B cell (primary cell): ENCODE measurements at regions not wholly inside any gene's neighbourhood (a gene's known extent, or its start where the extent isn't known, plus 50 kb on each side); places are given as distances from the start of the nearest gene placed in this dataset.

Experiments
- ATAC-seq: fragments of 200-7000 bp; cut with Tn5 transposase; one replicate; pipeline ENCODE4 v1.10.0; 2021; ENCODE audit warnings: low read depth, mild to moderate bottlenecking, moderate number of reproducible peaks, moderate library complexity
- CTCF ChIA-PET: fragments of 350-600 bp; sonication (Branson Sonifier 250); formaldehyde crosslinking; loops from one replicate; lab custom pipeline; 2021; ENCODE audit warnings: antibody characterized with exemption, inconsistent platforms; lab: Charles Lee
- POLR2A ChIA-PET: fragments of 350-600 bp; sonication (Branson Sonifier 250); formaldehyde crosslinking; loops from one replicate; lab custom pipeline; 2021; ENCODE audit warnings: antibody characterized with exemption; lab: Charles Lee
- DNase-seq: peaks from one replicate; pipeline ENCODE4 v3.0.0; 2013
- H2AFZ ChIP-seq: 2 replicates; pipeline ENCODE4 v1.6.1; 2012; ENCODE audit warnings: mild to moderate bottlenecking, low read depth, low read length; ENCODE audit not compliant: insufficient read depth, poor library complexity, severe bottlenecking
- H3K27ac ChIP-seq, 2 donors: 1 replicate in 1 of 2; 2 replicates in 1 of 2; pipeline ENCODE4 v1.5.1; 2012 to 2013; ENCODE audit warnings: low read length in 2 of 2, mild to moderate bottlenecking in 2 of 2, moderate library complexity in 1 of 2
- H3K27me3 ChIP-seq, 4 experiments: fragments of 200-600 bp in 1 of 4; sonication (generic) in 1 of 4; replicated peaks in 1 of 4; 1 replicate in 2 of 4; 2 replicates in 2 of 4; pipeline versions ENCODE4 v1.6.1 to v1.7.0; 2013 to 2016; ENCODE audit warnings: low read length in 3 of 4, mild to moderate bottlenecking in 2 of 4, mixed read lengths in 1 of 4, moderate library complexity in 1 of 4; ENCODE audit not compliant: insufficient read depth in 4 of 4, control insufficient read depth in 3 of 4; ENCODE audit errors: control extremely low read depth in 1 of 4
- H3K36me3 ChIP-seq, 2 experiments: replicated peaks in 1 of 2; 1 replicate in 1 of 2; 2 replicates in 1 of 2; pipeline versions ENCODE4 v1.6.1 to v1.7.1; 2013; ENCODE audit warnings: low read length in 1 of 2; ENCODE audit not compliant: insufficient read depth in 2 of 2, control insufficient read depth in 1 of 2; ENCODE audit errors: control extremely low read depth in 1 of 2, extremely low read depth in 1 of 2
- H3K4me1 ChIP-seq, 2 donors: fragments of 200-600 bp in 1 of 2; sonication (generic) in 1 of 2; 1 replicate in 1 of 2; 2 replicates in 1 of 2; pipeline versions ENCODE4 v1.5.1 to v1.6.1; 2013 to 2017; ENCODE audit warnings: low read length in 2 of 2; ENCODE audit not compliant: control insufficient read depth in 2 of 2, insufficient read depth in 2 of 2
- H3K4me2 ChIP-seq: replicated peaks from 2 replicates; pipeline ENCODE3; 2012; ENCODE audit warnings: mild to moderate bottlenecking, low read depth, low read length; ENCODE audit not compliant: poor library complexity, severe bottlenecking
- H3K4me3 ChIP-seq, 5 experiments: fragments of 200-600 bp in 1 of 5; sonication (generic) in 1 of 5; 1 replicate in 3 of 5; 2 replicates in 2 of 5; pipeline versions ENCODE4 v1.5.1 to v1.7.0; 2011 to 2016; ENCODE audit warnings: low read length in 4 of 5, mild to moderate bottlenecking in 4 of 5, low read depth in 2 of 5, control low read depth in 1 of 5, moderate library complexity in 1 of 5; ENCODE audit not compliant: insufficient read depth in 1 of 5; ENCODE audit errors: control extremely low read depth in 1 of 5, extremely low read depth in 1 of 5
- H3K79me2 ChIP-seq: fragments of 200-600 bp; sonication (generic); one replicate; pipeline ENCODE4 v1.6.0; 2016; ENCODE audit warnings: low read length; ENCODE audit not compliant: control insufficient read depth, insufficient read depth
- H3K9ac ChIP-seq: fragments of 200-600 bp; sonication (generic); 2 replicates; pipeline ENCODE4 v1.6.1; 2017; ENCODE audit warnings: mild to moderate bottlenecking, low read length, moderate library complexity
- H3K9me3 ChIP-seq, 3 donors: one replicate each; pipeline versions ENCODE4 v1.6.1 to v1.7.1; 2013; ENCODE audit warnings: low read length in 2 of 3; ENCODE audit not compliant: control insufficient read depth in 2 of 3, insufficient read depth in 1 of 3; ENCODE audit errors: control extremely low read depth in 1 of 3
- H4K20me1 ChIP-seq: 2 replicates; pipeline ENCODE4 v1.6.0; 2012; ENCODE audit warnings: mild to moderate bottlenecking, low read length; ENCODE audit not compliant: insufficient read depth, control insufficient read depth, poor library complexity, severe bottlenecking
- H3K27ac Mint-ChIP-seq: one replicate; pipeline ENCODE4 v1.8.0; 2021; ENCODE audit warnings: mixed read lengths
- H3K27me3 Mint-ChIP-seq: one replicate; pipeline ENCODE4 v1.8.0; 2021; ENCODE audit warnings: mixed read lengths
- H3K4me1 Mint-ChIP-seq: one replicate; pipeline ENCODE4 v1.8.0; 2021; ENCODE audit warnings: mixed read lengths
- H3K4me3 Mint-ChIP-seq: one replicate; pipeline ENCODE4 v1.8.0; 2021; ENCODE audit warnings: mixed read lengths
- H3K9me3 Mint-ChIP-seq: one replicate; pipeline ENCODE4 v1.8.0; 2022; ENCODE audit warnings: mixed read lengths; ENCODE audit not compliant: insufficient read depth
- EZH2 ChIP-seq: IDR thresholded peaks from 2 replicates; pipeline ENCODE4 v1.6.1; 2012; ENCODE audit warnings: borderline replicate concordance, low read depth, mild to moderate bottlenecking, moderate library complexity, low read length; ENCODE audit not compliant: insufficient read depth, poor library complexity, severe bottlenecking
- WGBS: methylation state at CpG from one replicate; pipeline ENCODE4 v1.1.5; 2013; ENCODE audit warnings: missing lambda C conversion rate; ENCODE audit not compliant: insufficient coverage; 5-methylcytosine and 5-hydroxymethylcytosine counted together
- intact Hi-C: fragments of 100-400 bp; cut with micrococcal nuclease; formaldehyde crosslinking; loops from one replicate; pipeline ENCODE4 v1.10.0; 2022
- TF ChIP-seq, protein P1 (sequence below): fragments of 200-600 bp; IDR thresholded peaks from one replicate; pipeline ENCODE4 v1.8.0; 2022; ENCODE audit warnings: antibody characterized with exemption, mild to moderate bottlenecking

DNA sequence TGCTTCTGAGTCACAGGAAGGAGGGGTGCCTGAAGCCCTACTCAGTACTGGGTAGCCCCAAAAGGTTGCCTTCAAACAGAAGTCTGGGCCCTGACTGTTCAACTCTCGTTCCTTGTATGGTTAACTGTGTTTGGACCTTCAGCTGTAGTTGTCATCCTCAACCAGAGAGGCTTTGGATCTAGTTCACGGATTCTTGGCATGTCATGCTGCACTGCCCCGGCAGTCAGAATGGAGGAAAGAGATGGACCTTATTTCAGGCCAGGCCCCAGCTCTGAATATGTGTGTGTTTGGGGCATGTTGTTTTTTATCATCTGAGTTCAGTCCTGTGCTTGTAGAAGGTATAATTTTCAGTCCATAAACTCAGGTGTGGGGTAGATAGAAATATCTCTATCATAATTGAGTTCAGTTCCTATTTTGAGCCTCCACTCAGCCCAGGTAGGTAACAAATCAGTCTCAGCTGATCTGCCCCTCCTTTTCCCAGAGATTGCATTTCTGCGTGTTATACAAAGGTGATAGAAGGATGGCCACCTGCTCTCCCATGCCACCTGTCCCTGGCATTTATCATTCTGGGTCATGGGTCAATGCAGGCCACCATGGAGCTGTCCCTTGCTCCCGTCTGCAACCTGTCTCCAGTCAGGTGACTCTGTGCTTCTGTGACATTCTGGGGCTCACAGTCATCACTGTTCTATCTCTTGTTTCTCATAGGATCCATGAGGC, 127.5 kb upstream of the CPEB4 start:
- DNase-seq (no peak), ATAC-seq (no peak)
- H3K4me3 ChIP-seq, result no peak overlapping the region
- POLR2A ChIA-PET, result no interaction called here
- H3K9me3 ChIP-seq, result no peaks in the 10 kb centered on the region
- Mint-ChIP-seq H3K4me1 (peaks cover 29% of the 10 kb centered on the region), H3K27me3 (peaks cover 15% of the 10 kb centered on the region), H3K9me3 (no peaks in the 10 kb centered on the region), H3K27ac (no peak overlapping the region), H3K4me3 (no peak overlapping the region)
- CTCF ChIA-PET, result interaction anchor here (1.2 kb wide), 1 partner anchor 53 kb away, joined by 3 read pairs; no protein-coding TSS in a partner anchor
- no peak overlapping the region for H3K27ac ChIP-seq
- peaks cover 0 to 4% (median 0%) of the 10 kb centered on the region in 4 experiments for H3K27me3 ChIP-seq
- peaks cover 7 to 19% of the 10 kb centered on the region in 2 donors for H3K4me1 ChIP-seq
- H4K20me1 ChIP-seq, result no peaks in the 10 kb centered on the region
- no peak overlapping the region for H3K4me2 ChIP-seq
- intact Hi-C loops, result no loop called here
- no peak overlapping the region for H2AFZ ChIP-seq
- H3K79me2 ChIP-seq, result no peaks in the 10 kb centered on the region
- TF ChIP-seq, protein P1, sequence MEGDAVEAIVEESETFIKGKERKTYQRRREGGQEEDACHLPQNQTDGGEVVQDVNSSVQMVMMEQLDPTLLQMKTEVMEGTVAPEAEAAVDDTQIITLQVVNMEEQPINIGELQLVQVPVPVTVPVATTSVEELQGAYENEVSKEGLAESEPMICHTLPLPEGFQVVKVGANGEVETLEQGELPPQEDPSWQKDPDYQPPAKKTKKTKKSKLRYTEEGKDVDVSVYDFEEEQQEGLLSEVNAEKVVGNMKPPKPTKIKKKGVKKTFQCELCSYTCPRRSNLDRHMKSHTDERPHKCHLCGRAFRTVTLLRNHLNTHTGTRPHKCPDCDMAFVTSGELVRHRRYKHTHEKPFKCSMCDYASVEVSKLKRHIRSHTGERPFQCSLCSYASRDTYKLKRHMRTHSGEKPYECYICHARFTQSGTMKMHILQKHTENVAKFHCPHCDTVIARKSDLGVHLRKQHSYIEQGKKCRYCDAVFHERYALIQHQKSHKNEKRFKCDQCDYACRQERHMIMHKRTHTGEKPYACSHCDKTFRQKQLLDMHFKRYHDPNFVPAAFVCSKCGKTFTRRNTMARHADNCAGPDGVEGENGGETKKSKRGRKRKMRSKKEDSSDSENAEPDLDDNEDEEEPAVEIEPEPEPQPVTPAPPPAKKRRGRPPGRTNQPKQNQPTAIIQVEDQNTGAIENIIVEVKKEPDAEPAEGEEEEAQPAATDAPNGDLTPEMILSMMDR, result no peak
- TF ChIP-seq EZH2, result no peak
- H3K36me3 ChIP-seq, result no peaks in the 10 kb centered on the region
- no peak overlapping the region for H3K9ac ChIP-seq
- WGBS, result 95% methylated on average over 4 of the region's 5 CpGs

DNA sequence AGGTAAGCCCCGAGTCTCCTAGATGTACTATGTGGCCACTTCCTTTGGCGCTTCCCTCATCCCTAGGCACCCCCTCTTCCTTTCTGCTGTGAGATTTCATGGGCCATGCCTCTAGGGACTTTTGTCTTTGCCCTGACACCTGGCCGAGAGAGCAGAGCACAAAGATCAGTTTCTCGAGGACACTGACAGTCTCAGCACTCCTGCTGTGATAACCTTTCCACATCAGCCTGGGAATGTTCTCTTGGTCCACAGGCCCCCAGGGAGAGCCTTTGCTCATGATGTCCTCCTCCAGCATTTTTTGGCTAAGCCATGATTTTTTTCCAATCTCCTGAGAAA, 127.0 kb upstream of the CPEB4 start:
- CTCF ChIA-PET, result no interaction called here
- intact Hi-C loops, result no loop called here
- Mint-ChIP-seq H3K4me3 (no peak overlapping the region), H3K9me3 (no peaks in the 10 kb centered on the region), H3K27ac (no peak overlapping the region), H3K4me1 (peaks cover 32% of the 10 kb centered on the region), H3K27me3 (peaks cover 15% of the 10 kb centered on the region)
- Histone ChIP-seq H3K79me2 (no peaks in the 10 kb centered on the region), H3K4me1 (peaks cover 7 to 19% of the 10 kb centered on the region in 2 donors), H3K4me2 (no peak overlapping the region), H3K4me3 (no peak overlapping the region), H4K20me1 (no peaks in the 10 kb centered on the region), H3K27me3 (peaks cover 0 to 4% (median 0%) of the 10 kb centered on the region in 4 experiments), H3K36me3 (no peaks in the 10 kb centered on the region), H3K9ac (no peak overlapping the region), H2AFZ (no peak overlapping the region), H3K9me3 (no peaks in the 10 kb centered on the region), H3K27ac (no peak overlapping the region)
- TF ChIP-seq, protein P1, result no peak
- TF ChIP-seq EZH2, result no peak
- 87% methylated on average over 4 of the region's 4 CpGs for WGBS
- DNase-seq, result no peak
- ATAC-seq, result no peak
- POLR2A ChIA-PET, result no interaction called here
